ENCODE measurements at regions not wholly inside any gene's neighbourhood (a gene's known extent, or its start where the extent isn't known, plus 50 kb on each side); places are given as distances from the start of the nearest gene placed in this dataset.

DNA sequence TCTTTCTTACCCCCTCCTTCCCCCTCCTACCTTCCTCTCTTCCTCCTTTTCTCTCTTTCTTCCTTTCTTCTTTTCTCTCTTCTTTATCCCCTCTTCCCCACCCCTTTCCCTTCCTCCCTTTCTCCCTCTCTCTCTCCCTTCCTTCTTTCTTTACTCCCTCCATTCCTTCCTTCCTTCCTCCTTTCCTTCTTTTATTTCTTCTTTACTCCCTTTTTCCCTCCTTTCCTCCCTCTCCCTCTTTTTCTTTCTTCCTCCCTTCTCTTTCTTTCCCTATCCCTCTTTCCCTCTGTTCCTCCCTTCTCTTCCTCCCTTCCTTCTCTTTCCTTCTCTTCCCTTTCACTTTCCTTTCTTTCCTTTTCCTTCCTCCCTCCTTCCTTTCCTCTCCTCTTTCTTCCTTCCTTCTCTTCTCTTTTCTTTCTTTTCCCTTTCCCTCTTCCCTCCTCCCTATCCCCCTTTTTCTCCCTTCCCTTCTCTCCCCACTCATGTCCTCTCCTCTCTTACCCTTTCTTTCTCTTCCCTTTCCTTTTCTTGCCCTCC, 302.3 kb upstream of the TBX3 start:
- no peak for DNase-seq
- no peaks in the 10 kb centered on the region for H3K4me1 Mint-ChIP-seq
- no peaks in the 10 kb centered on the region for H3K36me3 Mint-ChIP-seq (ENCODE audit: low read depth)
- no peak overlapping the region for H3K4me3 Mint-ChIP-seq
- peaks cover 4% of the 10 kb centered on the region for H3K9me3 Mint-ChIP-seq
- no peak for ATAC-seq
- H3K27ac Mint-ChIP-seq = no peak overlapping the region
- no peaks in the 10 kb centered on the region for H3K27me3 Mint-ChIP-seq

DNA sequence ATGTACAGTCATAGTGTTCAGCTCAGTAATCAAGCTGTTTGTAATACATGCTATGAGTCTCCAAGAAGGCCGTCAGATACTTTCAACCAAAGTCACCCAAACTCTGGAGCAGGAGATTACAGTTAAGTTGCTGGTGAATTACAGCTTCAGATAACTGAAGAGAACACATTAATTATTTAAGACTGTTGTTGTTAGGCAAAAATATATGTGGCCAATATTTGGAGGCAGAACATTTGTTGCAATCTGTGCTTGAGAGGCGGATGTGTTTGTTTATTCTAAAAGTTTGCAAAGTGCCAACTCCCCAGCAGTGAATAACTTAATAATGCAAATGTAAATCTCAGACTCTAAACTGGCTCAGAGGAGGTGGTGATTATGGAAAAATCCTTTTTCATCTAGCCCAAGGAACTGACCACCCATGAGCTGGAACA, 300.7 kb upstream of the TBX3 start:
- Mint-ChIP-seq H3K4me1 (no peaks in the 10 kb centered on the region), H3K4me3 (no peak overlapping the region), H3K27ac (no peak overlapping the region), H3K36me3 (ENCODE audit: low read depth) (no peaks in the 10 kb centered on the region), H3K27me3 (no peaks in the 10 kb centered on the region), H3K9me3 (peaks cover 4% of the 10 kb centered on the region)
- DNase-seq = no peak
- no peak for ATAC-seq

DNA sequence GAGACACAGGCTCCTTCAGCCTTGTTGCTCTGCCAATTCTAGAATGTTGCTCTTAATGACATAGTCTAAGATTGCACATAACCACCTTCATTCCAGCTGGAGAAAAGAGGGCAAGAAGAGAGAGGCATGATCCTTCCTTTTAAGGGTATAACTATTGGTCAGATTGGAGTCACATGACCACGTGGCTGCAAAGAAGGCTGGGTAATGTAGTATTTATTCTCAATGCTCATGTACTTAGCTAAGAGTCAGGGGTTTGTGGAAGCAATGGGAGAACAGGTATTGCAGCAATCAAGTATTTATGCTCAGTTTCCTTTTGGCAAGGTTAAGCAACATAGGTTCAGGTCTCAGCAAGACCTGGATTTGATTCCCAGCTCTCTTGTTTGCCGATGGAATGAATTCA, 298.8 kb upstream of the TBX3 start:
- ATAC-seq (no peak), DNase-seq (no peak)
- no peaks in the 10 kb centered on the region for H3K4me1 Mint-ChIP-seq
- H3K36me3 Mint-ChIP-seq (ENCODE audit: low read depth) = no peaks in the 10 kb centered on the region
- no peak overlapping the region for H3K27ac Mint-ChIP-seq
- H3K9me3 Mint-ChIP-seq = peaks cover 9% of the 10 kb centered on the region
- no peaks in the 10 kb centered on the region for H3K27me3 Mint-ChIP-seq
- H3K4me3 Mint-ChIP-seq = no peak overlapping the region

DNA sequence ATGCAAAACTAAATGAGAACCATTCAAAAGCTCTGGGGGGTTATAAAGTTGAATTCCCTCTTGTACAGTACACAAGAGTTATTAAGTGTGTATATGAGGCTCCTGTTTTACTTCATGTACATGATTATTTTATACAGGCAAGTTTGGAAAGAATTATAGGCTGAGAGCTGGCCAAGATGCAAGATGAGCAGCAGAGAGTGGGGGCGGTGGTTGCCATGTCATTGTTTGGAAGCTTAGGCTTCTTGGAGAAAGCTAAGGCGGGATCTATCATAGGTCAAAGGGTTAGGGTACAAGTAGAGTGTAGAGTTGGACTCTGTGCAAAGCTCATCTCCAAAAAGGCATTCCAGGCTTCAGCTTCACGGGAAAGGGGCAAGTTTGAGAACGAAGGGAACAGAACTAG, 297.1 kb upstream of the TBX3 start:
- H3K36me3 Mint-ChIP-seq (ENCODE audit: low read depth) = no peaks in the 10 kb centered on the region
- no peaks in the 10 kb centered on the region for H3K4me1 Mint-ChIP-seq
- no peaks in the 10 kb centered on the region for H3K27me3 Mint-ChIP-seq
- DNase-seq (no peak), ATAC-seq (no peak)
- H3K4me3 Mint-ChIP-seq = no peak overlapping the region
- peaks cover 9% of the 10 kb centered on the region for H3K9me3 Mint-ChIP-seq
- H3K27ac Mint-ChIP-seq = no peak overlapping the region

DNA sequence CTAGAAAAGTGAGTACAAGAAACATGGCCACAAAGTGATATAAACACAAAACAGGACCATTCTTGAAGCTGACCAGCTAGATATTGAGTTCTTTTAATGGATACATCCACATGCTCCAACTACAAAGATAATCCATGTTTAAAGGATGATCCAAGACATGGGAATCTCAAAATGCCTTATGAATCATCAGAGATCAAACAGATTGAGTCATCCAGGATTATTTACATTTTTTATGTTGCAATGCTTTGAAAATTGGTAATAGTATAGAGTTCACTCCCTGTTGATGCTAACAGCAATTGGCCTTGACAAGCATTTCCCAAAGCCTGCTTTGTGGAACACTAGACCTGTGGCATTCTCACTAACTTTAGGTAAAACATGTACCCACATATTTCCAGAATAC, 293.0 kb upstream of the TBX3 start:
- H3K27me3 Mint-ChIP-seq = no peaks in the 10 kb centered on the region
- no peak overlapping the region for H3K27ac Mint-ChIP-seq
- H3K4me3 Mint-ChIP-seq = no peak overlapping the region
- no peaks in the 10 kb centered on the region for H3K36me3 Mint-ChIP-seq (ENCODE audit: low read depth)
- DNase-seq (no peak), ATAC-seq (no peak)
- peaks cover 9% of the 10 kb centered on the region for H3K9me3 Mint-ChIP-seq
- no peaks in the 10 kb centered on the region for H3K4me1 Mint-ChIP-seq

DNA sequence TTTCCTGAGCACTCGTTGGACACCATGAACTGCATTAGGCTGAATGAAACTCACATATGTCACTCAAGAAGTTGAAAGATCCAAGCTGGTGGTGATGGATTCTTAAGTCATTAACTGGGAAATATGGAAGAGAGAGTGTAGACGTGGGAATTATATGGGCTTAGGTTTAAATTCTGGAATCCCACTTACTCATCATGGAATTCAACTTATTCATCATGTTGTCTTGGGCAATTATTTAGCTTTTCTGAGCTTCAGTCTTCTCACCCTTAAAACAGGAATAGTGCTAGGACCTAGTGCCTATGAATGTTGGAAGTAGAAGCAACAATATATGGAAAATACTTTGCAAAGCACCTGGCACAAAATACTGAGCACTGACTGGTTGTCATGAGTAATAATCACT, 292.4 kb upstream of the TBX3 start:
- H3K27me3 Mint-ChIP-seq = no peaks in the 10 kb centered on the region
- no peak overlapping the region for H3K4me3 Mint-ChIP-seq
- no peaks in the 10 kb centered on the region for H3K36me3 Mint-ChIP-seq (ENCODE audit: low read depth)
- ATAC-seq (no peak), DNase-seq (no peak)
- peaks cover 9% of the 10 kb centered on the region for H3K9me3 Mint-ChIP-seq
- H3K4me1 Mint-ChIP-seq = no peaks in the 10 kb centered on the region
- no peak overlapping the region for H3K27ac Mint-ChIP-seq

DNA sequence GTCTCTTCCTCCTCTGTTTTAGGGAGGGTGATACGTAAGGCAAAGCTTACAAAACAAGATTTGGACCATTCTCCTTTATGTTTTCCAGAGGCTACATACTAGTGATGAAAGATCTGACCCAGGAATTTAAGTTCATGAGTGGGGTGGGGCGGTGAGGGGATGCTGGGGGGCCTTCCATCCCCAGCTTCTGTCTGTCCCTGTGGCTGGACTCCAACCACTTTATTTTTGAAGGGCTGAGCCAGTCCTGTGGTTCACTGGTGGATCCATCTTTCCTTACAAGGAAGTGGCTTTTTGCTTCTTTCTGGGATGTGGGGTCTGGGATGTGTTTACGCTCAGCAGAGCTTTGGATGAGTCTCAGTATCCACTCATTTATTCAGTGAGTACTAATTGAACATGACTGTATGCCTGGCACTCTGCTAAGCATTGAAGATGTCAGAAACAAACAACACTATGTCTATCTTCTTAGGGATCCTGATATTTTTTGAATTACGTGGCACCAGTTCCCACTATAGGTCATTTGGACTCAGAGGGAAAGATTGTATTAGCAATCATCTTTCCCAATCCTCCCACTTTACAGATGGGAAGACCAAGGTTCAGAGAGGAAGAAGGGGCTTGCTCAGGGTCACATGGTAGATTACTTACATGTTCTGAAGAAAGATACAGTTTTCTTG, 291.8 kb upstream of the TBX3 start:
- Mint-ChIP-seq H3K9me3 (peaks cover 13% of the 10 kb centered on the region), H3K4me1 (no peaks in the 10 kb centered on the region), H3K36me3 (ENCODE audit: low read depth) (no peaks in the 10 kb centered on the region), H3K27ac (no peak overlapping the region), H3K4me3 (no peak overlapping the region), H3K27me3 (no peaks in the 10 kb centered on the region)
- DNase-seq = no peak
- no peak for ATAC-seq

DNA sequence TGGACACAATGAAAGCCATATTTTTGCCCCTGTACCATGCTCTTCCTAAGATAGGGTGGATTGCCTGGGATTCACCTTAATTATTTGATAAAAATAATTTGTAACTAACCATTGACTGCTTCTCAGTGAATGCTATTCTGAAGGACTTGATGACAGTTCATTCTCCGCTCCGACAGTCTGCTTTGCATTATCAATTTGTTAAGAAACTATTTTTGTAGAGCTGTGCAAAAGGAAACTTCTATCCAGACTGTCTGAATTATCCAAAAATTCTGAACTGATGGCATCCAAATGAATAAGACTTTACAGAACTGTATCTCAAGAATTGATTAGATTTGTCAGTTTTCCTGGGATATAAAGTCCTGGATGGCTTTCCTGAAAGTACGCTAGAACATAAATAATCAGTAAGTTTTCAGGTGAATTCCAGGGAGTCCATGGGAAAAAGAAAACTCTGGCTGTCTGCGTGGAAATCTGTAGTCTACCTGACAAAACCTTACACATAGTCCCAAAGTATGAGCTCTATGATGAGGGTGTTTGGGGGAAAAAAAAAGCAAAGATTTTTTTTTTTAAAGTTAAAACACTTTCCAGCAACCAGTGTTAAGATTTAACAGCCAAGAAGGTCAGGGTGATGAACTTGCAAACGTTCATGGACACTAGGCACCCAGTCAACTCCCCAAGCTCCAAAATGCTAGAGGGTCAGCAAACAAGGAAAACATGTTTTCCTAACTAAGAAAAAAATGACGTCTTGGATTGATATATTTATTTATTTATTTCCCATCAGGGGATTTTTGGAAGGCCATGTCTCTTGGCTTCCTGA, 291.1 kb upstream of the TBX3 start:
- Mint-ChIP-seq H3K4me3 (no peak overlapping the region), H3K36me3 (ENCODE audit: low read depth) (no peaks in the 10 kb centered on the region), H3K9me3 (peaks cover 14% of the 10 kb centered on the region), H3K27me3 (no peaks in the 10 kb centered on the region), H3K4me1 (no peaks in the 10 kb centered on the region), H3K27ac (no peak overlapping the region)
- DNase-seq (no peak), ATAC-seq (no peak)

DNA sequence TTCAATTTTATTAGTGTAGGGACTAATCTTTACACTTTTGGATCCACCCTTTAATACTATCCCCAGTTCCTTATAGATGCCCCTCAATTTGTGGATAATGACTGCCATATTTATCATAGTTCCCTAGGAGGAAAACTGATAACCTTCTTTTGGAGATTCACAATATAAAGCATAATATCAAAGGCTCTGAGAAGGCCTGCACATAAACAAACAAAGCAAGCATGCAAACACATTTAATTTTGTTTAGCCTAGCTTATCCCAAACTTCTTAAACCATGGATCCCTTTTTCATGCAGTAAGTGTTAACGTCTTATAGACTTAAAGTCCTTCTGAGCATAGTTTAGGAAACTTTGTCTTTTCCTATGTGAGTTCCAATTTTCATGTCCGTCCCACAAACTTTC, 290.4 kb upstream of the TBX3 start:
- ATAC-seq (no peak), DNase-seq (no peak)
- Mint-ChIP-seq H3K27me3 (no peaks in the 10 kb centered on the region), H3K27ac (no peak overlapping the region), H3K9me3 (peaks cover 17% of the 10 kb centered on the region), H3K4me1 (no peaks in the 10 kb centered on the region), H3K4me3 (no peak overlapping the region), H3K36me3 (ENCODE audit: low read depth) (no peaks in the 10 kb centered on the region)

DNA sequence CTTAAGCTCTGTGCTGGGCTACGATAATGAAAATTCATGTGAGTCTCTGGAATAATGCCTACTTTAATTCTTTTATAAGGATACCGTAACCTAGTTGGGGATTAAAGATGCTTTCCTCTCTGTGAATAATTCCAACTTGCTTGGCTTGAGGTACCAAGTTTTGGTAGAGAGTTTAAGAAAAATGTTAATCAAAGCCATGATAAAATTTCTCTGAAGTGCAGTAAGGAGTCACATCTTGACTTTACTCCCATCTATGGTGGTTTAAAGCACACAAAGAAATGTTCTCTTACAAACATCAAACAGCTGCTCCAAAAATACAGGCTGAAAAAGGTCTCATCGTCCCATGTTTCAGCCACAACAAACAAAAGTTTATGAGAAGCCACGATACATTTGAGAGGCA, 284.8 kb upstream of the TBX3 start:
- Mint-ChIP-seq H3K27me3 (peaks cover 2% of the 10 kb centered on the region), H3K36me3 (ENCODE audit: low read depth) (no peaks in the 10 kb centered on the region), H3K4me3 (no peak overlapping the region), H3K27ac (no peak overlapping the region), H3K9me3 (peaks cover 10% of the 10 kb centered on the region), H3K4me1 (no peaks in the 10 kb centered on the region)
- ATAC-seq = no peak
- no peak for DNase-seq

DNA sequence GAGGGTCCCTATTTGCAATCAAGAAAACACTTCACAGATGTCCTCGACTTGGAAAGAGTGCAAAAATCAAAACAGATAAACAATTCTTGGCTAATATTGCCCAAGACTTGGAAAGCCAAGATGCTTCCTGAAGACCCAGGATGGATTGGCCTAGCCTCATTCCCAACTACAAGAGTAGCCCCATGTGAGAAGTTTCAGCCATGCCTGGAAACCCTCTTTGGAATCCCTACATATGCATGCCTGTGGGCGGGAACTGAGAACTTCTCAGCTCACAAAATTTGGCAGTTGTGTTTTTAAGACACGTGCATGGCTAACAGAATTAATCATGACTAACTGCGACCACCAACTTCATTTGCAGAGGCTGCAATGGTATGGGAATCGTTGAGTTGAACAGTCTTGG, 283.2 kb upstream of the TBX3 start:
- DNase-seq (no peak), ATAC-seq (no peak)
- no peaks in the 10 kb centered on the region for H3K4me1 Mint-ChIP-seq
- H3K27ac Mint-ChIP-seq = no peak overlapping the region
- peaks cover 2% of the 10 kb centered on the region for H3K27me3 Mint-ChIP-seq
- no peaks in the 10 kb centered on the region for H3K36me3 Mint-ChIP-seq (ENCODE audit: low read depth)
- peaks cover 10% of the 10 kb centered on the region for H3K9me3 Mint-ChIP-seq
- H3K4me3 Mint-ChIP-seq = no peak overlapping the region

DNA sequence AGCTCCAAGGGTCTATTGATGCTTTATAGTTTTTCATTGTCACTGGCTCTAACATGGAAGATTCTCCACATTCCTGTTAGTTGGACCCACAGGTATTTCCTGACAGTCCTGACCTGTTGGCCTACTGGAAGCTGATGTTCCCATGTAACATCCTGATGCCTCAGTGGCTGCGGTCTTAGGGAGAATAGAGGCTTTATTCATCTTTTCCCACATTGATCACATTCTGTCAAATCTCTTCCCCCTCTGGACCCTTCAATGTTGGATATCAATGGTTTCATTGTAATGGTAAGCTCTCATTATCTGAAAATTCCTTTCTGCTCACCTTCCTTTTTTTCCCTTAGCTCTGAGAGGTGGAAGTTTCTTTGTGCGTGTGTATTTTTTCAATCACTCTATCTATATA, 280.9 kb upstream of the TBX3 start:
- H3K9me3 Mint-ChIP-seq = peaks cover 5% of the 10 kb centered on the region
- DNase-seq (no peak), ATAC-seq (no peak)
- H3K36me3 Mint-ChIP-seq (ENCODE audit: low read depth) = no peaks in the 10 kb centered on the region
- peaks cover 2% of the 10 kb centered on the region for H3K27me3 Mint-ChIP-seq
- no peak overlapping the region for H3K27ac Mint-ChIP-seq
- H3K4me3 Mint-ChIP-seq = no peak overlapping the region
- H3K4me1 Mint-ChIP-seq = no peaks in the 10 kb centered on the region

DNA sequence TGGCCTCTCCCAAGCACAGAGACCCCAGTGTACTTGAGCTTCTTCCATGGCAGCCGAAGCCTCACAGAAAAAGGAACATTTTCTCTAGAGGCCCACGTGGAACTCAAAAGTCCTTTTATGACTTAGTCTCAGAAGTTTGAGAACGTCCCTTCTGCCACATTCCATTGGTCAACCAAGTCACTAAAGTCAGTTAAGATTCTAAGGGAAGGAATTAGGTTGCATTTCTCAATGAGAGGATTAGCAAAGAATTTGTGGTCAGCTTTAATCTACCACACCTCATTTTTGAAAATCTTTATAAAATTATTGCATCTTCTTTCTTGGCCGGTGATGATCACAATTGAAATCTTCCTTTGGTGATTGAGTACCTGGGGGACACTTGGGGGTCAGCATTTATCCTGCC, 279.9 kb upstream of the TBX3 start:
- no peaks in the 10 kb centered on the region for H3K36me3 Mint-ChIP-seq (ENCODE audit: low read depth)
- no peak overlapping the region for H3K4me3 Mint-ChIP-seq
- no peak for DNase-seq
- no peak overlapping the region for H3K27ac Mint-ChIP-seq
- no peaks in the 10 kb centered on the region for H3K4me1 Mint-ChIP-seq
- no peak for ATAC-seq
- no peaks in the 10 kb centered on the region for H3K9me3 Mint-ChIP-seq
- H3K27me3 Mint-ChIP-seq = peaks cover 2% of the 10 kb centered on the region

DNA sequence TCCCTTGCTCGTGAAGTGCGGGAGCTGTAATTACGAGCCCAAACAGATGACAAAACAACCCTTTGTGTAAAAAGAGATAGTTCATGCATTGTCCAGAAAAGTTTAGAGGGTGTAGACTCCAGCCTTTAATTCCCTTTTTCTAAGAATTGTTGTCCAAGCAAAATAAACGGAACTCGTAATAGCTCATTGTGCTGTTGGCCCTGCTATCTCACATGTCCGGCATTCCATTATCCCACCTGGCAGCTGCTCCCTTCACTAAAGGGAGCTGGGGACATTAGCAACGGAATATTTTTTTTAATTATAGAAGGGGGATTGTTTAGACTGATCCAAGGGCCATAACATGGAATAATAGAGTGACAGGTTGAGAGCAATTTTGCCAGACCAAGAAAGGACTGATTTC, 277.5 kb upstream of the TBX3 start:
- ATAC-seq (no peak), DNase-seq (no peak)
- H3K4me3 Mint-ChIP-seq = no peak overlapping the region
- H3K27ac Mint-ChIP-seq = no peak overlapping the region
- H3K4me1 Mint-ChIP-seq = no peaks in the 10 kb centered on the region
- H3K27me3 Mint-ChIP-seq = no peaks in the 10 kb centered on the region
- no peaks in the 10 kb centered on the region for H3K9me3 Mint-ChIP-seq
- H3K36me3 Mint-ChIP-seq (ENCODE audit: low read depth) = no peaks in the 10 kb centered on the region

DNA sequence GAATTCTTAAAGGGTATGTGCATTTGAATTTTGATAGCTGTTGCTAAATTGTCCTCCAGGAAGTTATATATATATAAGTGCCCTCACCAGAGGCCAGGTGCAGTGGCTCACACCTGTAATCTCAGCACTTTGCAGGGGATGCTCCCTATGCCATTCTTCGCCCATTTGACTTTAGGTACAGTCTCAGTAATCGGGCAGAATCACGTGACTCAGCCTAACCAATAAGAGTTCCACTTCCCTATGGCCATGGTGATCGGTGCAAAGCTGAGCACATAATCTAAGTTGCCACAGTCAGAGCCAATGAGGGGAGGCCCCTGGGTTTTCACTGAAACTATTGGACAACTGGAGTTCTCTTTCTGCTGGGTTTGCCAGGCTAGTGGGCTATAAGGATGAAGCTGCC, 274.6 kb upstream of the TBX3 start:
- no peak for DNase-seq
- Mint-ChIP-seq H3K27ac (no peak overlapping the region), H3K4me3 (no peak overlapping the region), H3K9me3 (no peaks in the 10 kb centered on the region), H3K4me1 (no peaks in the 10 kb centered on the region), H3K36me3 (ENCODE audit: low read depth) (no peaks in the 10 kb centered on the region), H3K27me3 (no peaks in the 10 kb centered on the region)
- ATAC-seq = no peak

Data from activated naive CD8-positive, alpha-beta T cell treated with anti-CD3 and anti-CD28 coated beads, Interleukin-2, amount 50 U/mL, for 24 hours (primary cell).